ENCODE measurements at regions not wholly inside any gene's neighbourhood (a gene's known extent, or its start where the extent isn't known, plus 50 kb on each side); places are given as distances from the start of the nearest gene placed in this dataset.

GRCh38 chr2:114076961-114077360, 187.1 kb downstream of the ACTR3 start:
- Histone ChIP-seq H4K20me1 (ENCODE audit: low read length) (no peaks in the 10 kb centered on the region), H3K36me3 (ENCODE audit: low read depth, low read length) (no peaks in the 10 kb centered on the region), H3K27me3 (ENCODE audit: low read length) (peaks cover 72% of the 10 kb centered on the region), H3K9me2 (replicated peaks; ENCODE audit: low read length) (no peaks in the 10 kb centered on the region), H3K4me2 (ENCODE audit: low read length) (no peak overlapping the region), H3K9ac (ENCODE audit: low read length) (no peak overlapping the region), H3F3A (ENCODE audit: low read length, unreplicated experiment) (no peaks in the 10 kb centered on the region), H3K4me3 (ENCODE audit: low read length) (no peak overlapping the region), H3K27ac (ENCODE audit: low read length) (no peak overlapping the region), H3K4me1 (ENCODE audit: insufficient read depth, low read length) (no peaks in the 10 kb centered on the region), H3K9me3 (ENCODE audit: low read length) (no peaks in the 10 kb centered on the region), H2AFZ (ENCODE audit: low read length) (no peak overlapping the region), H3K79me2 (ENCODE audit: low read length) (no peaks in the 10 kb centered on the region)
- no TSS peak for BruUV-seq (replicated peaks)
- ATAC-seq = 0 out of 2 replicates have a peak, but pooled peaks have one; percentile 29
- peak; percentile 24 for DNase-seq
- CTCF ChIA-PET = no interaction called here
- no peak for TF ChIP-seq EZH2phosphoT487 (IDR thresholded peaks at IDR 0.05; ENCODE audit: borderline replicate concordance, low read length)
- TF ChIP-seq EZH2 (IDR thresholded peaks at IDR 0.05; ENCODE audit: low read length, unreplicated experiment) = no peak
- no peak for TF ChIP-seq CTCF (conservative IDR thresholded peaks at IDR 0.05; ENCODE audit: low read depth, low read length)
- intact Hi-C loops (cut with micrococcal nuclease) = no loop called here
- POLR2A ChIA-PET (ENCODE audit: unreplicated experiment) = no interaction called here

- Histone ChIP-seq H3K36me3 (ENCODE audit: low read depth, low read length) (no peaks in the 10 kb centered on the region), H3K9me2 (replicated peaks; ENCODE audit: low read length) (no peaks in the 10 kb centered on the region), H3K4me1 (ENCODE audit: insufficient read depth, low read length) (no peaks in the 10 kb centered on the region), H3K27ac (ENCODE audit: low read length) (no peak overlapping the region), H3F3A (ENCODE audit: low read length, unreplicated experiment) (no peaks in the 10 kb centered on the region), H2AFZ (ENCODE audit: low read length) (no peak overlapping the region), H3K4me3 (ENCODE audit: low read length) (no peak overlapping the region), H3K79me2 (ENCODE audit: low read length) (no peaks in the 10 kb centered on the region), H3K27me3 (ENCODE audit: low read length) (peaks cover 69% of the 10 kb centered on the region), H3K9me3 (ENCODE audit: low read length) (no peaks in the 10 kb centered on the region), H3K4me2 (ENCODE audit: low read length) (no peak overlapping the region), H4K20me1 (ENCODE audit: low read length) (no peaks in the 10 kb centered on the region), H3K9ac (ENCODE audit: low read length) (no peak overlapping the region)
- intact Hi-C loops (cut with micrococcal nuclease) = no loop called here
- no peak for DNase-seq
- TF ChIP-seq CTCF (conservative IDR thresholded peaks at IDR 0.05; ENCODE audit: low read depth, low read length) = no peak
- no peak for TF ChIP-seq EZH2 (IDR thresholded peaks at IDR 0.05; ENCODE audit: low read length, unreplicated experiment)
- TF ChIP-seq EZH2phosphoT487 (IDR thresholded peaks at IDR 0.05; ENCODE audit: borderline replicate concordance, low read length) = no peak
- no peak for ATAC-seq
- no TSS peak for BruUV-seq (replicated peaks)
- CTCF ChIA-PET = no interaction called here
- POLR2A ChIA-PET (ENCODE audit: unreplicated experiment) = no interaction called here
These were observed 189.6 kb downstream of the ACTR3 start for GRCh38 chr2:114079366-114080004.

GRCh38 chr2:114082731-114083433, 193.0 kb downstream of the ACTR3 start:
- H4K20me1 ChIP-seq (ENCODE audit: low read length) = no peaks in the 10 kb centered on the region
- TF ChIP-seq EZH2phosphoT487 (IDR thresholded peaks at IDR 0.05; ENCODE audit: borderline replicate concordance, low read length) (no peak), EZH2 (IDR thresholded peaks at IDR 0.05; ENCODE audit: low read length, unreplicated experiment) (no peak), CTCF (conservative IDR thresholded peaks at IDR 0.05; ENCODE audit: low read depth, low read length) (no peak)
- H3K27me3 ChIP-seq (ENCODE audit: low read length) = peaks cover 48% of the 10 kb centered on the region
- no peak overlapping the region for H3K27ac ChIP-seq (ENCODE audit: low read length)
- no peaks in the 10 kb centered on the region for H3F3A ChIP-seq (ENCODE audit: low read length, unreplicated experiment)
- no peaks in the 10 kb centered on the region for H3K9me3 ChIP-seq (ENCODE audit: low read length)
- ATAC-seq (no peak), DNase-seq (no peak)
- no peak overlapping the region for H3K9ac ChIP-seq (ENCODE audit: low read length)
- no peak overlapping the region for H3K4me2 ChIP-seq (ENCODE audit: low read length)
- H3K9me2 ChIP-seq (replicated peaks; ENCODE audit: low read length) = no peaks in the 10 kb centered on the region
- H3K4me1 ChIP-seq (ENCODE audit: insufficient read depth, low read length) = no peaks in the 10 kb centered on the region
- H3K4me3 ChIP-seq (ENCODE audit: low read length) = no peak overlapping the region
- BruUV-seq (replicated peaks) = no TSS peak
- H3K79me2 ChIP-seq (ENCODE audit: low read length) = no peaks in the 10 kb centered on the region
- H2AFZ ChIP-seq (ENCODE audit: low read length) = no peak overlapping the region
- POLR2A ChIA-PET (ENCODE audit: unreplicated experiment) = no interaction called here
- CTCF ChIA-PET = no interaction called here
- H3K36me3 ChIP-seq (ENCODE audit: low read depth, low read length) = no peaks in the 10 kb centered on the region
- intact Hi-C loops (cut with micrococcal nuclease) = no loop called here

Measured in PC-3 (cell line).